Epithelial cell of prostate (primary cell): ENCODE measurements at regions not wholly inside any gene's neighbourhood (a gene's known extent, or its start where the extent isn't known, plus 50 kb on each side); places are given as distances from the start of the nearest gene placed in this dataset.
A peak's percentile ranks its signal among the peaks of the same experiment; 100 is the strongest.

ENCODE experiments used
- DNase-seq: peaks from one replicate; pipeline ENCODE4 v3.0.0-alpha.2; 2011; ENCODE audit warnings: low read depth, low spot score
- H3K27ac ChIP-seq: fragments of 450-650 bp; 2 replicates; pipeline ENCODE4 v1.5.1; 2017; ENCODE audit warnings: mild to moderate bottlenecking

DNA sequence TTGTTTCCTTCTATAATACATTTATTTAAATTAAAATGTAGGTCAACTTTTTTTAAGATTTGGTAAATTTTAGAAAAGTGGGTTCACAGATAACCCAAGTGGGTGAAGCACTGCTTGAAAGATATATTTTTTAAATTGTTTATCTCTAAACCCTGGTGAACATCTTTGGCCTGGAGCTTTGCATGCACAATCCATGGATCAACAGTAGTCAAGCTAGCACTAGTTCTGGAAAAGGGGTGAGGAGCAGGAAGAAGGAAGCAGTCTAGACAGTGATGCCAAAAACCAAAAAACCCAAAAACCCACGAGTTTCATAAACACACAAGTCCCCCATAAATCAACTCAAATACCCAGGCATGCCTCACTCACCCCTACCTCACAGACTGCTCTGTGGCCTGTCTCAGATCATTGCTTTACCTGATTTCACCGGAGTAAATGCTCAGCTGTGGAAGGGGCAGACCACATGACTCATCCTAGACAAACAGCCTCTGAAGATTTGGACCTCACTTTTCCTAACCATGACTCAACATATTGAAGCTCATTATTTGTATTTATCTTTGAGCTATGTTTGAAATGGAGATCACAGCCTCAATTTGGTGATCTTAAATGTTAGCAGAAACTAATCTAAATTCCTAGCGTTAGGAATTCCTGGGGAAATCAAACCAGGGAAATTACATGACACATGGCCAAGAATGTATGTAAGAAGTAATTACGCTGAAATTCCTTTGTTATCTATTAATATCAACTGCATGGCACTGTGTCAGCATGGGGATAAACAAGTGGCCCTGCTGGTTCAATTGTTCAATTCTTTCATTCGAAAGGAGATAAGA is 149.6 kb downstream of the ZNF608 start:
- peak; percentile 86 for DNase-seq
- H3K27ac ChIP-seq = peak overlapping the region; percentile 54

GRCh38 chr5:124593952-124594351 is 152.5 kb downstream of the ZNF608 start:
- no peak for DNase-seq
- no peak overlapping the region for H3K27ac ChIP-seq

- no peak overlapping the region for H3K27ac ChIP-seq
- DNase-seq = no peak
Observed at GRCh38 chr5:124592891-124593290, 153.5 kb downstream of the ZNF608 start.

- no peak overlapping the region for H3K27ac ChIP-seq
- DNase-seq = no peak
Observed at GRCh38 chr5:124591583-124591982, 154.9 kb downstream of the ZNF608 start.

- DNase-seq = no peak
- H3K27ac ChIP-seq = no peak overlapping the region
Observed at GRCh38 chr5:124590686-124591085, 155.8 kb downstream of the ZNF608 start.

DNA sequence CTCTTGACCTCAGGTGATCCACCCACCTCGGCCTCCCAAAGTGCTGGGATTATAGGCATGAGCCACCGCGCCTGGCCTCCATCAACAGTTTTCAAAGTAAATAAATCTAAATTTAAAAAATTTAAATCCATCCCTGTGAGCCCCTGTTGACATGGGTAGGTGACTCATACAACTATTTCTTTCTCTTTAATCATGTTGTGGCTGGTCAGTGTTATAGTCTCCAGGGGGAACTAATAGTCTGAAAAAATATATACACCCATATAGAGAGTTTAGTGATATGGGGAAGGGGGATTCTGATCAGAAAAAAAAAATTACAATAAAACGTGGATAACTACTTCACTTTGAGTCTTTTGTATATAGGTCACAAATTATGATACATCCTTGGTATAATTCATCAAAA is 159.2 kb downstream of the ZNF608 start:
- no peak for DNase-seq
- no peak overlapping the region for H3K27ac ChIP-seq

DNA sequence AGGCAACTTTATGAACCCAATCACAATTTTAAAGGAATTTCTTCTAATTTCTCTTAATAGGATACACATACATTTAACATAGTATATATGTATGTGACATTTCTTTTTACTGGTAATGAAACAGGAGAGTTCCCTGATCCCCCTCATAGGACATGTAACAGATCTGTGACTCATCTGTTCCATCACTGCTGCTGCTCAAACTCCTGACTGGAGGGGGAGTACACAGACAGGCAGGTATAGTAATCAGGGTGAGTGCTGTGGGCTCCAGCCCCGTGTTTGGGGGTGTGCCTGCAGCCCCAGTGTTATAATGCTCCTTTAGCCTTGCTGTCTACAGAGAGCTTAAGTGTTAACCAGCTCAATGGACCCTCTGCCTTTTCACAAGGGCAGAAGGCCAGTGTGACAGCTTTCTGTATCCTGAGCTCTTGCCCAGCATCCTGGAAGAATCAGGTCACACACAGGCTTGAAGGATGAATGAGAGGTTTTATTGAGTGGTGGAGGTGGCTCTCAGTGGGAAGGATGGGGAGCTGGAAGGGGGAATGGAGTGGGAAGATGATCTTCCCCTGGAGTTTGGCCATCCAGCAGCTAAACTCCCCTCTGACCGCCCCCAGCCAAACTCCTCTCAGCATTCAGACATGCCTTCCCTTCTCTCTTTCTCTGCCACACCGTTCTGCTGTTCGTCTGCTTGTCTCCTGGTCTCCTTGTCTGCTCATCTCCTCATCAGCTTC is 161.3 kb downstream of the ZNF608 start:
- no peak overlapping the region for H3K27ac ChIP-seq
- no peak for DNase-seq

DNA sequence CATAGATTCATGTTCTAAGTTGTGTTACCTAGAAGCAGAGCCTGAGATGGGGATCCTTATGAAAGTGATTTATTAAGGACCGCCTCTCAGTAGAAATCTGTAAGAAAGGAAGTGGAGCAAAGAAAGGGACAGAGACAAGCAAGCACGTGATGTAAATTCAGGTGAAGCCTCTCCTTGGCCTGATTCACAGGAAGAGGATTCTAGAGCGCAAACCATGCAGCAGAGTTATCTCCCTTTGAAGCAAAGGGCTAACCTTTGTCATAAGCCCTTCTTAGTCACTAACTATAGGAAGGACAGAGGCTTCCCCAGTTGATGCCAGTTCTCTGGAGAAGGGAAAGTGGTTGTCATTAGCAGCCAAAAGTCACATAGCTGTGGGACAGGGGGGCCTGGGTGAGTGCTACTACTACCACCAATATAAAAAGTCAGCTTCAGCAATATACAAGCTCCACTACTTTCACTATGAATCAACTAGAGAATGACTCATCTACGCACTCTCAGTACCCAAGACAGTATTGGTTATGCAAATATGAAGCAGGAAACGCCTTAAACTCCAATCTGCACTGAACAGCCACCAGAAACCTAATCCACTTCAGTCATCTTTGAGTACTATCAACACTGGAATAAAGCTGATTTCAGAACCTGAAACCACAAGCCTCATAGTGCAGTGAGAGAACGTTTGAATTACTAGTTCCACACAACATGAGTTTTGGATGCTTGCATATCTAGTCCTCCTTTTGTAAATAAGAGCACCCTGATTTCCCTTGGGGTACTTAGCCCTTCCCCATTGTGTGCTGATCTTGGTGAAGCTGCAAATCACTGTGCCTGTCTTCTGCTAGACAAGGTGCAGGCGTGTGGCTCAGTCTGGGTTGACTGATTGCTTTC is 162.7 kb downstream of the ZNF608 start:
- peak; percentile 91 for DNase-seq
- H3K27ac ChIP-seq = peak overlapping the region; percentile 24

- no peak for DNase-seq
- no peak overlapping the region for H3K27ac ChIP-seq
Observed at GRCh38 chr5:124582561-124582840, 163.9 kb downstream of the ZNF608 start.

- no peak overlapping the region for H3K27ac ChIP-seq
- DNase-seq = no peak
Observed at GRCh38 chr5:124581738-124582560, 164.5 kb downstream of the ZNF608 start.

DNA sequence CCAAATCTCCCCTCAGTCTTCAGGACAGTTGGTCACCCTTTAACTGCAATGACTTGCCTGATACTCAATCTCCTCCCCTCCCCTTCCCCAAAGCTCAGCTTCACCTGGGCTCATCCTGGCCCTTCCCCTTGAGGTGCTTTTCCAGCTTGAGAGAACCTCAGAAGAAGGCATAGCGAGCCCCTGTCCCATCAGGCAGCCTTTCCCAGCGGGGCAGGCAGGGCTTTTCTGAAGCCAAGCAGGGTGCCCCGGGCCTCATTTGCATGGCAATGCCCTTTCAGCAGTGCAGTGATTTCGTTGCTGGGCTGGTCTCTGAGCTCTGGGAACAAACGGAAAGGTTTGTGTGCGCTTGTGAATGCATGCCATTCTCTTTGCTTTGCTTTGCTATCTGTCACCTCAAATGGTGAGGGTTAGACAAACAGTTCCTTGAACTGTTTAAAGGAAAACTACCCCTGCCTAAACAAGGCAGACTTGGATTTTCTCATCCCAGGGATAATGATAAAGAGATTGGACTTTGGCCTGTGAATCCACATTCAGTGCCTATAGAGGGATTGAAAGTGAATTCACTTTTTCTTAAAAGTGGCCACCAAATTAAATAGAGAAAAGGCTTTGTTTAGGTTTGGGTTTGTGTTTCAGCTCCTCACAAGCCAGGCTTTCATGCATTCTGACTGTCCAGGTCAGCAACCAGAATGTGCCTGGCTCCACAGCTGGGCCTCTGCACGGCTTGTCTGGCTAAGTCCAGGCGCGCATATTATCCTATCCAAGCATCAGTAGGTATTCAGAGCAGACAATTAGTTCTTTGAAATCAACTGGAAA is 165.3 kb downstream of the ZNF608 start:
- H3K27ac ChIP-seq = no peak overlapping the region
- DNase-seq = no peak

- DNase-seq = no peak
Observed at GRCh38 chr5:124580512-124580911, 165.9 kb downstream of the ZNF608 start.

GRCh38 chr5:124576848-124577409 is 169.5 kb downstream of the ZNF608 start:
- no peak overlapping the region for H3K27ac ChIP-seq
- DNase-seq = no peak

More at GRCh38 chr5:124580512-124580911, 165.9 kb downstream of the ZNF608 start:
- H3K27ac ChIP-seq = no peak overlapping the region

DNA sequence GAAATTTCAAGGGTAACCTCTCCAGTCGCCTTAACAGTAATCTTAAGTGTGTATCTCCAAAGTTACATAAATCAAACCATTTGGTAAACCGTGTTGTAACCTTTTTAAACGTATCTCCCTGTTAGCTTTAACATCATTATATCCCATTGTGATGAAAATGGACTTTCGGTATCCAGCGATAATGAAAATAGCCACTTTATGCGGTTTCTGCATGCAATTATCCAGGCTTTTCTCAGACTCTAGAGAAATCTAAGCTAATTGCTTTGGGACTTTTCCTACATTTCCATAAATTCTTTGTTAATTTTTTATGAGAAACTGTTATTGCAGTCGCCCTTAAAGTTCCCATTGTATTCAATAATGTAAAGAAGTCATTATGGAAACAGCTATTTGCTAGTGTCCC is 170.7 kb downstream of the ZNF608 start:
- no peak overlapping the region for H3K27ac ChIP-seq
- no peak for DNase-seq

DNA sequence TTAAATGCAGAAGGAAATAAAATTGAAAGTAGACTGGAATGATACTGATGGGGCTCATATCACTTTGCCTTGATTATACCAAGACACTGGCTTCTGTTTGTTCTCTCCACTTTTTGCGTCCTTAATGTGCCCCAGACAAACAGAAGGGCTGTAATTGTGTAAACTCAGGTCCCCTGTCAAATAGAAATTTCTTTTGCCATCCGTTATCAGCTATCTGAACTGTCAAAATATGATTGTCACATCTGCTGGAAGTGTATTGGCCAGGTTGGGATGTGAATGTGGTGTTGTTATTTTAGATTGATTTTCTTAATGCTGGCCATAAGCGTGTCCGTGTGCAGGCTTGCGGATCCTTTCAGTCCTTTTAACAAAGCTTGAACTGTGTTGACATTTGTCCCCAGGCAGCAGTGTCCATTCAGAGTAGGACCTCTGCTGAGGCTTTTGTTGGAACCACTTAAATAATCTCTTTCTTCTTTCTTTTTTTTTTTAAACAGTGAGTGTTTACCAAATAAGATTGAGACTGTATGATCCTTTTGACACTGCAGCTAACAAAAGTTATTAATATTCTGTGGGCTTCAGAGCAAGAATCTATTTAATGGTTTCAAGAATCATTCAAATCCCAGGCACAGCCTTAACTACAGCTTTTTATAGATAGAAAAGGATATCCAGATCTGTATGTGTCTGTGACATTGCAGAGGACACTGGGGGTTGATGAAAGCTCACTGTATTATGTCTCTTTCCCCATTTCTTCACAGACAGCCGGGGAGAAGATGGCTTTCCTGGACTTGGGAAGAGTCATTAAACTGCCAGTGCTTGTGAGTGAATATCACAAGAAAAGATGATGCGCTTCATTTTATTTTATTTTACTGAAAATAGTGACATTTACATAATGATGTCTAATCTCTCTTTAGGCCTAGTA is 171.7 kb downstream of the ZNF608 start:
- H3K27ac ChIP-seq = no peak overlapping the region
- no peak for DNase-seq

GRCh38 chr5:124572971-124573370 is 173.5 kb downstream of the ZNF608 start:
- H3K27ac ChIP-seq = no peak overlapping the region
- no peak for DNase-seq

GRCh38 chr5:124570285-124571035 is 176.0 kb downstream of the ZNF608 start:
- DNase-seq = no peak

More at GRCh38 chr5:124570285-124571035, 176.0 kb downstream of the ZNF608 start:
- H3K27ac ChIP-seq = no peak overlapping the region
